ENCODE measurements at regions not wholly inside any gene's neighbourhood (a gene's known extent, or its start where the extent isn't known, plus 50 kb on each side); places are given as distances from the start of the nearest gene placed in this dataset.

DNA sequence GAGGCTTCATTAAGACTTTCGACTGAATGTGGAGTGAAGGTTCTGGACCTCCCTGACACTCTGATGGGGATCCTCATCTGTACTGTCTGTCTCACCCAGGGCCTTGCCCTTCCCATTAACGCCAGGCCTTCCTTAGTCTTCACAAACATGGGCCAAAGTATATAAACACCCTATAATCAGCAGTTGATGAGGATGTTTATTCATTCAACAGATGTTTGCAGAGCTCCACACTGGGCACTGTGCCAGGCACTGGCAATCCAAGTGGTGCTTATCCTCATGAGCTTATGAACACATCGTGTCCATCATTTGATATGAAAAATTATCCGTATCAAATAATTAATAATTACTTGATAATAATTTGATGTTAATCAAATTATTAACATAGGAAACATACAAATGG, 454.4 kb downstream of the FUT8 start:
- Mint-ChIP-seq H3K4me3 (ENCODE audit: unreplicated experiment) (no peak overlapping the region), H3K9me3 (ENCODE audit: unreplicated experiment) (no peaks in the 10 kb centered on the region), H3K27ac (ENCODE audit: low read depth, unreplicated experiment) (no peak overlapping the region), H3K27me3 (ENCODE audit: insufficient read depth, unreplicated experiment) (peaks cover 13% of the 10 kb centered on the region), H3K4me1 (ENCODE audit: insufficient read depth, unreplicated experiment) (no peaks in the 10 kb centered on the region), H3K36me3 (ENCODE audit: insufficient read depth, unreplicated experiment) (no peaks in the 10 kb centered on the region)
- no peak for DNase-seq (ENCODE audit: unreplicated experiment)
- intact Hi-C loops (cut with micrococcal nuclease) = no loop called here
- no peak for TF ChIP-seq CTCF (IDR thresholded peaks at IDR 0.05; ENCODE audit: unreplicated experiment)
- no TSS peak for BruUV-seq (replicated peaks)
- ChIA-PET POLR2A (interaction anchor here (1.2 kb wide), 1 partner anchor 12 kb away, joined by 4 read pairs; no protein-coding TSS in a partner anchor), CTCF (no interaction called here)

- ChIA-PET CTCF (interaction anchor here (0.6 to 1.2 kb wide), 2 partner anchors 44 to 90 kb away, joined by 3 read pairs; no protein-coding TSS in a partner anchor), POLR2A (interaction anchor here (1.2 kb wide), 1 partner anchor 12 kb away, joined by 4 read pairs; no protein-coding TSS in a partner anchor)
- TF ChIP-seq CTCF (IDR thresholded peaks at IDR 0.05; ENCODE audit: unreplicated experiment) = no peak
- H3K27ac Mint-ChIP-seq (ENCODE audit: low read depth, unreplicated experiment) = no peak overlapping the region
- H3K27me3 Mint-ChIP-seq (ENCODE audit: insufficient read depth, unreplicated experiment) = peaks cover 13% of the 10 kb centered on the region
- no peak overlapping the region for H3K4me3 Mint-ChIP-seq (ENCODE audit: unreplicated experiment)
- H3K9me3 Mint-ChIP-seq (ENCODE audit: unreplicated experiment) = no peaks in the 10 kb centered on the region
- BruUV-seq (replicated peaks) = no TSS peak
- intact Hi-C loops (cut with micrococcal nuclease) = no loop called here
- no peak for DNase-seq (ENCODE audit: unreplicated experiment)
- no peaks in the 10 kb centered on the region for H3K4me1 Mint-ChIP-seq (ENCODE audit: insufficient read depth, unreplicated experiment)
- H3K36me3 Mint-ChIP-seq (ENCODE audit: insufficient read depth, unreplicated experiment) = no peaks in the 10 kb centered on the region
Observed at GRCh38 chr14:65867333-65867732, 454.8 kb downstream of the FUT8 start.

DNA sequence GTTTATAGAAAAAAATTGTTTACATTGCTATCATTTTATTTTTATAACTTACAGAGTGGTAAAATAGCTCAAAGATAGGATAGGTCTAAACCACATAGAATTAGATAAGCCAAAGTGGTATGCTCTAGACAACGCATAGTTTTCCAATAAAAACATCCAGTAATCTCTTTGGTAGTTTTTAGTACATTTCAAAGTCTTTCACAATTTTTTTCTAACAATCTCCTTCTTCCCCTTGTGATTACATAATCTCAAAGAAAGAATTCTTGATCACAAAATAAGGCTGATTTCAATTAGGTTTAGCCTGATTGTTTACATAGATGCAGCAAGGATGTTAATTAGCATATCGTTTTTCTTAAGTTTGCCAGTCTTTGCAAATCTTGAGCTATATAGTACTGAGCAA, 460.0 kb downstream of the FUT8 start:
- no peak for DNase-seq (ENCODE audit: unreplicated experiment)
- H3K9me3 Mint-ChIP-seq (ENCODE audit: unreplicated experiment) = no peaks in the 10 kb centered on the region
- no peak for TF ChIP-seq CTCF (IDR thresholded peaks at IDR 0.05; ENCODE audit: unreplicated experiment)
- ChIA-PET POLR2A (no interaction called here), CTCF (interaction anchor here (0.6 to 0.9 kb wide), 2 partner anchors 8 to 183 kb away, joined by 3 to 5 read pairs; no protein-coding TSS in a partner anchor)
- H3K4me3 Mint-ChIP-seq (ENCODE audit: unreplicated experiment) = no peak overlapping the region
- intact Hi-C loops (cut with micrococcal nuclease) = no loop called here
- no TSS peak for BruUV-seq (replicated peaks)
- no peaks in the 10 kb centered on the region for H3K4me1 Mint-ChIP-seq (ENCODE audit: insufficient read depth, unreplicated experiment)
- no peak overlapping the region for H3K27ac Mint-ChIP-seq (ENCODE audit: low read depth, unreplicated experiment)
- no peaks in the 10 kb centered on the region for H3K36me3 Mint-ChIP-seq (ENCODE audit: insufficient read depth, unreplicated experiment)
- H3K27me3 Mint-ChIP-seq (ENCODE audit: insufficient read depth, unreplicated experiment) = no peaks in the 10 kb centered on the region

DNA sequence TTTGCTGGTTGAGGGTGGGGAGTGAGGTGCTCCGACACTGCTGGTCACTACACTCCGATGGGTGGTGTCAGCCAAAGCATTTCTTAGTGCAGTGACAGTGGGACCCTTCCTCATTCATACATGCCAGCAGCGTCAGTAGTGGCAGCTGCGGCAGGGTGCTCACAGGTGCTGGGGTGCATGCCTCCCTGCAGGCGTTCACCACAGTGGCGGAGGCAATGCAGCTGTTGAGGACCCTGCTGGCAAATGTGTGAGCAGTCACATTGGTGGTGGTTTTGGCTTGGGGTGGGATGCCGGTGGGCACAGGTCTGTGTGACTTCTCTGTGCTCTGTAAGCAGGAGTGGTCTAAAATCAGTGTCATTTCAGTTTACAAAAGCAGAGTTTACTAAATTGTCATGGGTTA, 464.6 kb downstream of the FUT8 start:
- ChIA-PET CTCF (interaction anchor here (0.7 to 0.9 kb wide), 2 partner anchors 16 to 714 kb away, joined by 3 read pairs; no protein-coding TSS in a partner anchor), POLR2A (no interaction called here)
- BruUV-seq (replicated peaks) = no TSS peak
- TF ChIP-seq CTCF (IDR thresholded peaks at IDR 0.05; ENCODE audit: unreplicated experiment) = no peak
- Mint-ChIP-seq H3K27me3 (ENCODE audit: insufficient read depth, unreplicated experiment) (no peaks in the 10 kb centered on the region), H3K9me3 (ENCODE audit: unreplicated experiment) (no peaks in the 10 kb centered on the region), H3K4me3 (ENCODE audit: unreplicated experiment) (no peak overlapping the region), H3K27ac (ENCODE audit: low read depth, unreplicated experiment) (no peak overlapping the region), H3K4me1 (ENCODE audit: insufficient read depth, unreplicated experiment) (peaks cover 11% of the 10 kb centered on the region), H3K36me3 (ENCODE audit: insufficient read depth, unreplicated experiment) (no peaks in the 10 kb centered on the region)
- no peak for DNase-seq (ENCODE audit: unreplicated experiment)
- intact Hi-C loops (cut with micrococcal nuclease) = no loop called here

All from MCF 10A (cell line).